Right lung (tissue), 2 donors: ENCODE measurements at regions not wholly inside any gene's neighbourhood (a gene's known extent, or its start where the extent isn't known, plus 50 kb on each side); places are given as distances from the start of the nearest gene placed in this dataset.
"Not testable (repeated sequence)": the region's sequence is repeated elsewhere in the genome, so short reads cannot be mapped to it uniquely, and the experiment has no call there.

Source experiments
- DNase-seq, 2 donors: peaks; one replicate each; pipeline ENCODE4 v3.0.0-alpha.2; 2013

DNA sequence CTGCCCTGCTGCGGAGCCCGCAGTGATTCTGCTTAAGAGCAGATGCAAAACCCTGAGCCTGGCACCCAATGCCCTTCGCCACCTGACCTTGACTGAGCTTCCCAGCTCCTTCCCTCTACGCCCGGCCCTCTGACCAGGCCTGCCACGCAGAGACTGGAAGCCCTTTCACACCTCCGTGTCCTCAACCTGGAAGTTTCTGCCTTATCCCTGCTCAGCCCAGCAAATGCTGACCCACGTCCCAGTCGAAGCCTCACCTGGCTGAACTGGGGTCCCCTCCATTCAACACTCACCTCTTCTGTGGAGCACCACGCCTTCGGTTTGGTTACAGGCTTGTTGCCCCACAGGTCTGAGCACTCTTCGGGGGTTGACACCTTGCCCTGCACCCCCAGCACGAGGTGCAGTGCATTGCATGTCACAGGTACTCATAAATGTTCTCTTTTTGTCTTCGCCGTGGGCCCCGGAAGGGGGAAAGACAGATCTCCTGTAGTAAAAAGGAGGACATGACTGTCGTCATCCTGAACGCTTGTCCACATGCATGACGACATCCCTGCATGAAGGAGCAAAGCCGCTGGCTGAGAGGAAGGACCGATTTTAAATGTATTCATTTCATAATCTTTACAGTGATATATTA, 153.6 kb upstream of the TNRC6C start:
- no peak for DNase-seq

DNA sequence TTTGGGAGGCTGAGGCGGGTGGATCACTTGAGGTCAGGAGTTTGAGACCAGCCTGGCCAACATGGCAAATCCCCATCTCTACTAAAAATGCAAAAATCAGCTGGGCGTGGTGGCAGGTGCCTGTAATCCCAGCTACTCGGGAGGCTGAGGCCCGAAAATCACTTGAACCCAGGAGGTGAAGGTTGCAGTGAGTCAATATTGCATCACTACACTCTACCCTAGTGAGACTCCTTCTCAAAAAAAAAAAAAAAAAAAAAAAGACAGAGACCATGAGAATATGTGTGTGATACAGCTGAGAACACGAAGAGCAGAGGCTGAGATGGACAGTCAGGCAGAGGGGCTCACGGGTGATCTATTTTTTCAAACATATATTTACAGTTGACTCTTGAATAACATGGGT, 152.5 kb upstream of the TNRC6C start:
- not testable (repeated sequence) for DNase-seq

DNA sequence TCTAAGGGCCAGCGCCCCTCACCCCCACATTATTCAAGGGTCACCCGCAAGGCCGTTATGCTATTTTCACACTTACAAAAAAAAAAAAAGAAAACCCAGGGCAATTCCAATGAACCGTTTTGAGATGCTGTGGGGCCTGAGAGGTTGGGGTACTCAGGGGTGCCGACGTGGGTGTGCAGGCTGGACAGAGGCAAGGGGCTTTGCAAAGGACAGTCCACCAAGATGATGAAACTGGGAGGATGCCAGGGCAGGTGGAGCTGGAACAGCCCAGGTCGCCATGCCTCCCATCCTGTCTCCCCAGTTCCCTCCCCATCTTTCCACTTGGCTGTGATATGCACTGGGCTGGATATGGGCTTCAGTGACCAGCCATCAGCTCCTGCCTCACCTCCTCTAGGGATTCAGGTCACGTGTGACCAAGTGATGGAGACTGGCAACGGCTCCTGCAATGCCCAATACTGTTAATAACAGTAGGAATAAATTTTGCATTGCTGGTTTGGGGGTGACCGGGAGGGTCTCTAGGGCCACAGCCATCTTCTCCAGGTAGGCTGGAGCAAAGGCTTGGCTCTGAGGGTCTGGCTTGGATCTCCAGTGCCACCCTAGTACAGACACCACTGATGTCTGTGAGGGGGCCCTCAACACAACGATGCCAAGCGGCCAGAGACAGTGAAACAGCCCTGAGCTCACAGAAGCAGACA, 151.3 kb upstream of the TNRC6C start:
- no peak for DNase-seq

DNA sequence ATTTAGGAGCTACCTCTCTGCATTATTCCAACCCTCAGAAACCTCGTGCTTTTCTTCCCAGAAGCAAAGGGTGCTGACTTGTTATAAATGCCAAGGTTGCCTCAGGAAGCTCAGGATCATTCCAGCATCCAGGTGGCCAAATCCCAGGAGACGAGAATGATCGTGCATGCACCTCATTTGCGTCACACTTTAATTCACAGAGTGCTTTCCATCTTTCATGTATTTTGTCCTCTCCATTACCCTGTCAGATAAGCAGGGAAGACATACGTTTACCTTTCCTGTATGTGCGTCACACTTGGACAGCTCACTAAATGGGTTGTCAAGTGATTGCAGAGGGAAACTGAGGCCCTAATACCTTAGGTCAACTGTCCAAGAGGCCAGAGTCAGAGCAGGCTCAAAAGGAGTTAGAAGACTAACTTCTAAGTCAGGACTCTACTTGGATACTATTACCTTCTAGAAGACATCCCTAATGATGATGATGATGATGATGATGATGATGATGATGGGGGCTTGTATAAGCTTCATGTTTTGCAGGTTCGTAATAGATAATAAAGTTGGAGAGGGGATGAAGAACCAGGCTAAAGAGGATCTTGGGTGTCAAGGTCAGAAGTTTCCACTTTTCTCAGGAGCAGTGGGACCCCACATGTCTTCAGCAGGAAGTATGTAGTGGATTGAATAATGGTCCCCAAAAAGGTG, 150.6 kb upstream of the TNRC6C start:
- DNase-seq: no peak

DNA sequence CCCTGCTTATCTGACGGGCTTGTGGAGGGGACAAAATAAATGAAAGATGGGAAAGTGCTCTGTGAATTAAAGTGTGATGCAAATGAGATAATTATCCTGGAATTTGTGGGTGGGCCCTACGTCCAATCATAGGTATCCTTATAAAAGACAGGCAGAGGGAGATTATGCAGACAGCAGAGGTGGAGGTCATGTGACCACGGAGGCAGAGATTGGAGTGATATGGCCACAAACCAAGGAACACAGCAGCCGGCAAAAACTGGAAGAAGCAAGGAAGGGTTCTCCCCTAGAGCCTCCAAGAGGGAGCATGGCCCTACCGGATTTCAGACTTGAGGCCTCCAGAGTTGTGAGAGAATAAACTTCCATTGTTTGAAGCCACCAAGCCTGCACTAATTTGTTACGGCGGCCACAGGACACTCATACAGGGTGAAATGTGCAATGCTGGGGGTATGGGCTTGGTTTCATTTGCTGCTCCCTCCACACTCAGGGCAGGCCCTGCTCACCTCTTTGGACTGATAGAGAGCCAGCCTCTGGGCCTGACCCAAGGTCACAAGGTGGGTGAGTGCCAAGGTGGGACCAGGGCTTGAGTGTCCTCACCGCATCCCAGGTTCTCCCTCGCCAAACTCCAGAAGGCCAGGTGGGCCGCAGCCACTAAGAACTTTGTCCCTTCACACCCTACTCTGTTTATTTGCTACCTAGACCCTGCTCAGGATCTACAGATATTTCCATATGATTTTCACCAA, 149.6 kb upstream of the TNRC6C start:
- DNase-seq: no peak

DNA sequence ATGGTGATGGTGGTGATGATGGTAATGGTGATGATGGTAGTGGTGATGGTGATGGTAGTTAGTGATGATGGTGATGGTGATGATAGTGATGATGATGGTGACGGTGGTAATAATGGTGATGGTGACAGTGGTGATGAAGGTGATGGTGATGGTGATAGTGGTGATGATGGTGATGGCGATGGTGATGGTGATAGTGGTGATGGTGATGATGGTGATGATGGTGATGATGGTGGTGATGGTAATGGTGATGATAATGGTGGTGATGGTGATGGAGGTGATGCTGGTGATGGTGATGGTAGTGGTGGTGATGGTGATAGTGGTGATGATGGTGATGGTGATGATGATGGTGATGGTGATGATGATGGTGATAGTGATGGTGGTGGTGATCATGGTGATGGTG, 148.7 kb upstream of the TNRC6C start:
- no peak for DNase-seq

DNA sequence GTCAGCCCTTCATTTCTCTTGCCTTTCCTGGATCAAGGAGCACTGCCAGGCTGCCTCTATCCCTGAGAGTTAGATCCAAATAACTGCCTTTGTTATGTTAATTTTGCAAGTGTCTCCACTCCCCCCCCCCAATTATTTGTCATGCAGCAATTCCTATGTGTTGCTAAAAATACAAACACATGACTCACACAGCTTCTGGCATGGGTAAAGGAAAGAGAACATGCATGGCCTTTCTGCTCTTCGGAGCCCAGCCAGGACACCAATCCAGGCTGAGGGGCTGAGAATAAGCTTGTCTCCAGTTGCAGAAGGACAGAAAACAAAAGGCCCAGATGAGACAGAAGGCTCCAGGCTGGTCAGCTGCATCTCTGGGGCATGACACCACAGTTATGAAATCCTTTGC, 148.0 kb upstream of the TNRC6C start:
- DNase-seq: peak; percentile 37 to 46

GRCh38 chr17:77811521-77811920, 147.0 kb upstream of the TNRC6C start:
- DNase-seq: peak; percentile 13 to 17

DNA sequence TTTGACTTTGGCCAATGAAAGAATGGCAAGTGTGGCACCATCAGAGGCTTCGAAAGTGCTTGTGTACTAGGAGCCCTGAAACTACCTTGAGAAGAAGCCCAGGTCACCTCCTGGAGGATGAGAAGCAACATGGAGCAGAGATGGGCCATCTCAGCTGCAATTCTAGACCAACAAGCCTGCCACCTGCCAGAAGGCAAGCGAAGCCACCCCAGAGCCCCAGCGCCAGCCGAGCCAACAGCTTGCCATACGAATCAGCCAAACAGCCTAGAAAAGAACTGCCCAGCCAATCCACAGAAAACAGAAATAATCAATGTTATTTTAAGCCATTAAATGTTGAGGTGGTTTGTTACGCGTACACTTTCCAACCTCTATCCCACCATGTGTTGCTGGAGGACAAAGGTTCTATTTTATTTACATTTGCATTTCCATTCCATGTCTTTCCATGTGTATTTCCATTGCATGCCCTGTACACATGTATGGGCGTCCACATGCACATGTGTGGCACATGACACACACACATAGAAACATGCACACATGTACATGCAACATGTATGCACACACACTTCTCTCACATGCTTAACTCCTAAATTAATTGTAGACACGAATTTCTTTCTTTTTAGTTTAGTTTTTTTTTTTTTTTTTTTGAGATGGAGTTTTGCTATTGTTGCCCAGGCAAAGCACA, 144.3 kb upstream of the TNRC6C start:
- DNase-seq: no peak

DNA sequence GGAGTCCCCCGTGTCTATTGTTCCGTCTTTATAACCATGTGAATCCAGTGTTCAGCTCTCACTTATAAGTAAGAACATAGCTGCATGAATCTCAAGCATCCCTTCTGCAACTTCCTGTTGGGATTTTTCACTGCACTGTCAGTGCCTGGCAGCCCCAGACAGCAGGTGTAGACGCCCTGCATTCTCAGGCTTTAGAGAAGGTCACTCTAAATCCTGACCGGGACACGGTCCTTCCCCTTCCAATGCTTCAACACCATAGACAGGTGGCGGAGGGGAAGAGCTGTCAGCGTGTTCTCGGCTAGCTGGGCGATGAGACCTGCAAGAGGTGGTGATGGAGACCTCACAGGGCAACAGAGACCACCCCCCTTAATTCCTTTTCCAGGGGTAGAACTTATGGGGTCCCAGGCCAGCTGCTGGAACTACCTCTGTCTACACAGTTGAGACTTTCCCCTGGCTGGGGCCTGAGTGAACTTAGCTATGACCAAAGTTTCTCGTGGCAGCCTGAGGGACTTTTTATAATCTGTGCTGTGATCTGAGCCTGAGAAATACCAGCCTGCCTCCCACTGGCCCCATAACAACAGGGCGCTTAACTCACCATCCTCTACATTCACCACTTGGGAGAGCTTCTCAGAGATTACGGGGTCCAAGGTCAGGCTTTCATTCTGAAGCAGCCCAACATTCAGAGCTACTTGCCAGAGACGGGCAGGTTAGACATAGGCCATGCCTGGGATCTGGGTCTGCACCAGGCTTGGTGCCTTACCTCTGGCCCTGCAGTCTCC, 143.2 kb upstream of the TNRC6C start:
- DNase-seq: no peak

DNA sequence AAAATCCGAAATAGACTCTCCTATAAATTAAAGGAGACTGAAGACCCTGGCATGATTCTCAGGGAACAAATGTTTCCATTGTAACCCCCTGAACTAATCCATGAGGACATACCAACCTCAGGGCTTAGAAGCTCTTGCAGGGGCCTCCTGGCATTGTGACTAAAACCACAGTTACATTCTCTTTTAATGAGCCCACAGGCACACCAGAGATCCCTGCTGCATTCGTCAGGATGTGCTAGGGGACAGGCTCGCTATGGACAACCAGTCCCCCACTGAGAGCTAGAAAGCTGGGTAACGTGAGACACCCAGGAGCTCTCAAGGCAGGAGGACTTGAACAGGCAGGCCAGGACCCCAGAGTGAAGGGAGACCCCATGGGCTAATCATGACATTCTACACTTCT, 140.6 kb upstream of the TNRC6C start:
- DNase-seq: no peak

- no peak for DNase-seq
Observed at GRCh38 chr17:77819497-77819896, 139.0 kb upstream of the TNRC6C start.

DNA sequence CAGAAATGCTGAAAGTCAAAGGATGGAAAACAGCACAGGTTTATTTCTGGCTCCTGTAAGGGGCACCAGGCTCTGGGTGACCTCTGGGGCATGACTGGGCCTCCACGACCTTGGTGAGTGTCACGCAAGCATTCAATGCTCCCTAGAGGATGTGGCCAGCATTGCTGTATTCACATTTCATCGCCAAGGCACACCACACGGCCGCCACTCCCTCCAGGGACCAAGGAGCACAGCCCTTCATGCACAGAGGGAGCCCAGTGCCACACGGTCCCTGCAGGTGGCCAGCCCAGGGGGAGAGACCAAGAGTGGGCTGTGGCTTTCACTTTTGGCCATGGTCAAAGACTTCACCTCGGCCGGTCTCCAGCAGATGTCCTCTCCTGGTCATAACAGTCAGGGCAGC, 137.4 kb upstream of the TNRC6C start:
- no peak for DNase-seq

DNA sequence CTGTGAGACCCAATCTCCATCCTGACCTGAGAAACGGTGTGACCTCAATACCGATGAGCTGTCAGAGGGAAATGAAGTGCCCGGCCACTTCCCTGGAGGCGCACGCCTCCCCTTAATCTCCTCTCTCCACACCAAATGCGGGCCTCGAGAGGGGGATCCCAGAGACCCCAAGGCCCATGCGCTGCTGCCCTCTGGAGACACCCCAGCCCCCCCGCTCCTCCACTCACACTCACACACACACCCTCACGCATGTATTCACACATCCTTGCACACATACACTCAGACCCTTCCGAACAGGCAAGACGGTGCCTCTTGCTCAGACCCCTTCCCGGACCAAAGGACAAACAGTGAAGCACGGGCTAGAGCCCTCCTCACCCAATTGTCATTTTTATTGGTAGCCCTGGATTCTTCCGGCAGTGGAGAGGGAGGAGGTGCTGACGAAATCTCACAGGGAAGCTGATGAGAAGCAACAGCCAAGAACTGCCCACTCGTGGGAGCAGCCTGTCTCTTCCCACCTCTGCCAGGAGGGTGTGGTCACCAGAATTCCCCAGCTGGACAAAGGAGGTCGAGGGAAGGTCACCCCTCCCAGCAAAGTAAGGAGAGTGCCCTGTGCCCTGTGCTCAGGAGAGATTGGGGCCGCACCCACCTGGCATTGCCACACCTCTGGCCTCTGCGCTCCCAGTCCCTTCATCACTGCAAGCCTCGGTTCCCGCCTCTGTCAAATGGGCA, 136.0 kb upstream of the TNRC6C start:
- no peak for DNase-seq

DNA sequence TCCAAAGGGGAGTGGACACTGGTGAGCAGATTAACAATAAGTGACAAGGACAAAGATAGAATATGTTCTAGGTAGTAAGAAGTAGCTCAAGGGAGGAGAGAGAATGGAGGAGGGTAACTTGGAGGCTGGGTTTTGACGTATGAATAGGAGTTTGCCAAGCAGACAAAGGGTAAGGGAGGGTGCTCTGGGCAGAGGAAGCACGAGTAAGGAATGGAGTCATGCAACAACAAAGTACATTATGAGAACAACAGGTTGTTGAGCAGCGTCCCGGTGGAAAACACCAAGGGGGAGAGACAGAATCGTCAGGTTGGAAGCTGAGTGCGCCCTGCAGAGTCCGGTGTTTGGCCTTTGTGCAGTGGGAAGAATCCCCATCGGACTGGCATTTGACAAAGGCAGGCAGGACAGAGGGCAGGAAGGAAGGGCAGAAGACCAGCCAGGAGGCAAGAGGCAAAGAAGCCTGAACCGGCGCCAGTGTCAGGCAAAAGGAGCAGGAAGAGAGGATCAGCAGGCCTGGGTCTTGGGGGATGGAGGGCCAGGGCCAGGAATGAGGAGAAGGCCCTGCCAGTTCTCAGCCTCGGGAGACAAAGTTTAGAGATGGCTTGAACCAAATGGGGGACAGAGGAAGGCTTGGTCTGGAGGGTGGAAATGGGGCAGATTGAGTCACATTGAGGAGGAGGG, 134.3 kb upstream of the TNRC6C start:
- no peak for DNase-seq

GRCh38 chr17:77824780-77825280, 133.7 kb upstream of the TNRC6C start:
- DNase-seq: no peak

- no peak for DNase-seq
Observed at GRCh38 chr17:77825621-77826020, 132.9 kb upstream of the TNRC6C start.

GRCh38 chr17:77826132-77826873, 132.2 kb upstream of the TNRC6C start:
- no peak for DNase-seq

DNA sequence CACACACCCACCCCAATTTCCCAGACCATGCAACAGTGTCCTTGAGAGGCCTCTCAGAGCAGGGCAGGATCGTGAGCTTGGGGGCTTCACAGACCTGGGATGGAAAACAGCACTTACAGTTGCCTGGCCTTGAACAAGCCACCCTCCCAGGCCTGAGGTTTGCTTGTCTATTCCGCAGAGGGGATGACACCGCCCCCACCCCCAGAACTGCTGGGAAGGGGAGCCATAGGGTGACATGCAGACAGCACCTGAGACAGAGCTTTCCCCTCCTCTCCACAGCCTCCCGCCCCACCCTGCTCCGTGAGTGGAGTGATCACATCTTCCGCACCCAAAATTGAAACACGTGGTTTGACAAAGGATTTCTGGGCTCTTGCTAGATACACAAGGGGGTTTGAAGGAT, 131.5 kb upstream of the TNRC6C start:
- no peak for DNase-seq
